ENCODE measurements at regions not wholly inside any gene's neighbourhood (a gene's known extent, or its start where the extent isn't known, plus 50 kb on each side); places are given as distances from the start of the nearest gene placed in this dataset.

DNA sequence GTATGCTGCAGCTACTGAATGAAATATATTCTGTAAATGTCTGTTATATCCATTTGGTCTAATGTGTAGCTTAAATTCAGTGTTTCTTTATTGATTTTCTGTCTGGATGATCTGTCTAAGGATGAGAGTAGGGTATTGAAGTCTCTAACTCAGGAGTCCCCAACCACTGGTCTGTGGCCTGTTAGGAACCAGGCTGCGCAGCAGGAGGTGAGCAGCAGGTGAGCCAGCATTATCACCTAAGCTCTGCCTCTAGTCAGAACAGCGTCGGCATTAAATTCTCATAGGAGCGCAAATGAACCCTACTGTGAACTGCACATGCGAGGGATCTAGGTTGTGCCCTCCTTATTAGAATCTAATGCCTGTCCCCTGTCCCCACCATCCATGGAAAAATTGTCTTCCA is 329.7 kb upstream of the RGS6 start:
- TF ChIP-seq, protein P1, sequence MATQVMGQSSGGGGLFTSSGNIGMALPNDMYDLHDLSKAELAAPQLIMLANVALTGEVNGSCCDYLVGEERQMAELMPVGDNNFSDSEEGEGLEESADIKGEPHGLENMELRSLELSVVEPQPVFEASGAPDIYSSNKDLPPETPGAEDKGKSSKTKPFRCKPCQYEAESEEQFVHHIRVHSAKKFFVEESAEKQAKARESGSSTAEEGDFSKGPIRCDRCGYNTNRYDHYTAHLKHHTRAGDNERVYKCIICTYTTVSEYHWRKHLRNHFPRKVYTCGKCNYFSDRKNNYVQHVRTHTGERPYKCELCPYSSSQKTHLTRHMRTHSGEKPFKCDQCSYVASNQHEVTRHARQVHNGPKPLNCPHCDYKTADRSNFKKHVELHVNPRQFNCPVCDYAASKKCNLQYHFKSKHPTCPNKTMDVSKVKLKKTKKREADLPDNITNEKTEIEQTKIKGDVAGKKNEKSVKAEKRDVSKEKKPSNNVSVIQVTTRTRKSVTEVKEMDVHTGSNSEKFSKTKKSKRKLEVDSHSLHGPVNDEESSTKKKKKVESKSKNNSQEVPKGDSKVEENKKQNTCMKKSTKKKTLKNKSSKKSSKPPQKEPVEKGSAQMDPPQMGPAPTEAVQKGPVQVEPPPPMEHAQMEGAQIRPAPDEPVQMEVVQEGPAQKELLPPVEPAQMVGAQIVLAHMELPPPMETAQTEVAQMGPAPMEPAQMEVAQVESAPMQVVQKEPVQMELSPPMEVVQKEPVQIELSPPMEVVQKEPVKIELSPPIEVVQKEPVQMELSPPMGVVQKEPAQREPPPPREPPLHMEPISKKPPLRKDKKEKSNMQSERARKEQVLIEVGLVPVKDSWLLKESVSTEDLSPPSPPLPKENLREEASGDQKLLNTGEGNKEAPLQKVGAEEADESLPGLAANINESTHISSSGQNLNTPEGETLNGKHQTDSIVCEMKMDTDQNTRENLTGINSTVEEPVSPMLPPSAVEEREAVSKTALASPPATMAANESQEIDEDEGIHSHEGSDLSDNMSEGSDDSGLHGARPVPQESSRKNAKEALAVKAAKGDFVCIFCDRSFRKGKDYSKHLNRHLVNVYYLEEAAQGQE (IDR thresholded peaks at IDR 0.05; ENCODE audit: insufficient read depth in 1 of 2, low read depth in 2 of 2, low read length in 2 of 2), result no peak
- TF ChIP-seq FOXP2 (optimal IDR thresholded peaks at IDR 0.05; ENCODE audit: borderline replicate concordance, extremely low read depth, extremely low read length, insufficient read depth) (no peak), TAF1 (IDR thresholded peaks at IDR 0.05; ENCODE audit: borderline replicate concordance, insufficient read depth, low read length) (no peak), POLR2AphosphoS5 (IDR thresholded peaks at IDR 0.05; ENCODE audit: low read depth, low read length) (no peak), SIN3A (IDR thresholded peaks at IDR 0.05; ENCODE audit: borderline replicate concordance, insufficient read depth, low read length) (no peak)

DNA sequence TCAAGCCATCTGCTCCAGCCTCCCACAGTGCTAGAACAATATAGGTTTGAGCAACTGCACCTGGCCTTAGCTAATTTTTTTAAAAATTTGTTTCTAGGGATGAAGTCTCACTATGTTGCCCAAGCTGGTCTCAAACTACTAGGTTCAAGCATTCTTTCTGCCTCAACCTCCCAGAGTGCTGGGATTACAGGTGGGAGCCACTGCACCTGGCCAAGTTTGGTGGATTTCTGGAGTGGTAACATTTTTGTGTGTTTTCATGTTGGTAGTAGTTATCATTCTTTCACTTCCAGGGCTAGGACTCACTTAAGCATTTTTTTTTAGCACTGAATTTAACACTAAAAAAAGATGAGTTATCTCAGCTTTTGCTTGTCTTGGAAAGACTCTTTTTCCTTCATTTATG is 328.0 kb upstream of the RGS6 start:
- TF ChIP-seq POLR2AphosphoS5 (IDR thresholded peaks at IDR 0.05; ENCODE audit: low read depth, low read length) (no peak), FOXP2 (optimal IDR thresholded peaks at IDR 0.05; ENCODE audit: borderline replicate concordance, extremely low read depth, extremely low read length, insufficient read depth) (no peak), SIN3A (IDR thresholded peaks at IDR 0.05; ENCODE audit: borderline replicate concordance, insufficient read depth, low read length) (no peak), TAF1 (IDR thresholded peaks at IDR 0.05; ENCODE audit: borderline replicate concordance, insufficient read depth, low read length) (no peak)
- TF ChIP-seq, protein P1 (IDR thresholded peaks at IDR 0.05; ENCODE audit: insufficient read depth in 1 of 2, low read depth in 2 of 2, low read length in 2 of 2), result no peak

DNA sequence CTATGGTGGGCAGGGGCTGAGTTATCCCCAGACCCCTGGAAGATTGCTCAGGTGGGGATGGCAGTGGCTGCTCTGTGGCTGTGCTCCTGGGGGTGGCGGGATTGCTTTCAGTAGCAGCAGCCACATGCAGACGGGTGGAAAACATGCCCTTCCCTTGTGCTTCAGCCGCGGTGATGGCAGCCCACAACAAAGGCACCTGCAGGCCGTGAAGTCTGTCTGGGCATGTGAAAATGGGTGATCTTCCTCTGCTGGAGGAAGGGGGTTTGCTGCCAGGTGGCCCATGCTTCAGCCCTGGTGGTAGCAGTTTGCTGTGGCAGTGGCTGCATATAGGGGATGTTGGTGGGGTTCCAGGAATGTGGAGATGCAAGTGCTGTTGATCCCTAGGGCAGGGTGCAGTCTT is 326.2 kb upstream of the RGS6 start:
- TF ChIP-seq TAF1 (IDR thresholded peaks at IDR 0.05; ENCODE audit: borderline replicate concordance, insufficient read depth, low read length), result no peak
- TF ChIP-seq POLR2AphosphoS5 (IDR thresholded peaks at IDR 0.05; ENCODE audit: low read depth, low read length), result no peak
- TF ChIP-seq, protein P1 (IDR thresholded peaks at IDR 0.05; ENCODE audit: insufficient read depth in 1 of 2, low read depth in 2 of 2, low read length in 2 of 2), result no peak
- TF ChIP-seq SIN3A (IDR thresholded peaks at IDR 0.05; ENCODE audit: borderline replicate concordance, insufficient read depth, low read length), result no peak
- no peak for TF ChIP-seq FOXP2 (optimal IDR thresholded peaks at IDR 0.05; ENCODE audit: borderline replicate concordance, extremely low read depth, extremely low read length, insufficient read depth)

GRCh38 chr14:71606575-71606974 is 325.7 kb upstream of the RGS6 start:
- no peak for TF ChIP-seq TAF1 (IDR thresholded peaks at IDR 0.05; ENCODE audit: borderline replicate concordance, insufficient read depth, low read length)
- TF ChIP-seq SIN3A (IDR thresholded peaks at IDR 0.05; ENCODE audit: borderline replicate concordance, insufficient read depth, low read length), result no peak
- TF ChIP-seq, protein P1 (IDR thresholded peaks at IDR 0.05; ENCODE audit: insufficient read depth in 1 of 2, low read depth in 2 of 2, low read length in 2 of 2), result no peak
- TF ChIP-seq POLR2AphosphoS5 (IDR thresholded peaks at IDR 0.05; ENCODE audit: low read depth, low read length), result no peak
- TF ChIP-seq FOXP2 (optimal IDR thresholded peaks at IDR 0.05; ENCODE audit: borderline replicate concordance, extremely low read depth, extremely low read length, insufficient read depth), result no peak

DNA sequence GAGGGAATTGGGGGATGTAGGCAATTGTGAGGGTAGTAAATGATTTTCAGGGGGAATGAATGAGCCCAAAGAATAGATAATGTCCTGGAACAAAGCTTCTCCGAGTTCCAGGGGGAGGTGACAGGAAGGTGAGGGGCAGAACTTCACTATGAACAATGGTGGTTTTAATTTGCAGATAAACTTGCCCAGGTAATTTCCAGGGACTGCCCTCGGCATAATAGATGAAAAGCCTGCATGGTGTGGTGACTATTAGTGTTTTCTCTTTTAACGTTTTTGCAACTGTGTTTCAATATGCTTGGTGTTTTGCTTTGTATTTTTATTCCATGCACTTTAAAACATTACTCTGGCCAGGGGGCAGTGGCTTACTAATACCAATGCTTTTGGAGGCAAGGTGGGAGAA is 325.2 kb upstream of the RGS6 start:
- TF ChIP-seq POLR2AphosphoS5 (IDR thresholded peaks at IDR 0.05; ENCODE audit: low read depth, low read length) (no peak), FOXP2 (optimal IDR thresholded peaks at IDR 0.05; ENCODE audit: borderline replicate concordance, extremely low read depth, extremely low read length, insufficient read depth) (no peak), TAF1 (IDR thresholded peaks at IDR 0.05; ENCODE audit: borderline replicate concordance, insufficient read depth, low read length) (no peak), SIN3A (IDR thresholded peaks at IDR 0.05; ENCODE audit: borderline replicate concordance, insufficient read depth, low read length) (no peak)
- TF ChIP-seq, protein P1 (IDR thresholded peaks at IDR 0.05; ENCODE audit: insufficient read depth in 1 of 2, low read depth in 2 of 2, low read length in 2 of 2), result no peak
